SK-N-SH treated with all-trans-retinoic acid at 6 μM for 48 hours (cell line): ENCODE measurements at regions not wholly inside any gene's neighbourhood (a gene's known extent, or its start where the extent isn't known, plus 50 kb on each side); places are given as distances from the start of the nearest gene placed in this dataset.

Experiments used
- ATAC-seq: fragments of 200-7000 bp; cut with Tn5 transposase; 3 replicates; pipeline ENCODE4 v1.9.1; 2020; ENCODE audit warnings: mild to moderate bottlenecking, moderate library complexity
- ARNTL ChIP-seq: fragments of 450-650 bp; formaldehyde crosslinking; IDR thresholded peaks from 2 replicates; pipeline ENCODE4 v1.5.0; 2020; ENCODE audit warnings: low read depth, mild to moderate bottlenecking, moderate library complexity, borderline replicate concordance
- BACH2 ChIP-seq: fragments of 250-450 bp; sonication (Bioruptor Pico); IDR thresholded peaks from 2 replicates; pipeline ENCODE4 v1.9.0; 2021; ENCODE audit warnings: mild to moderate bottlenecking, borderline replicate concordance
- CREB5 ChIP-seq: fragments of 250-450 bp; sonication (Bioruptor Pico); IDR thresholded peaks from 2 replicates; pipeline ENCODE4 v1.5.1; 2020; ENCODE audit warnings: low read depth, mild to moderate bottlenecking, moderate library complexity
- CSDC2 ChIP-seq: fragments of 250-450 bp; sonication (Bioruptor Pico); IDR thresholded peaks from 2 replicates; pipeline ENCODE4 v1.5.0; 2020; ENCODE audit warnings: mild to moderate bottlenecking, moderate library complexity
- GLIS3 ChIP-seq: fragments of 250-450 bp; sonication (Bioruptor Pico); IDR thresholded peaks from 2 replicates; pipeline ENCODE4 v1.5.0; 2020; ENCODE audit warnings: mild to moderate bottlenecking, moderate library complexity
- ISL1 ChIP-seq: fragments of 250-450 bp; sonication (Bioruptor Pico); IDR thresholded peaks from 2 replicates; pipeline ENCODE4 v2.1.2; 2022; ENCODE audit warnings: mild to moderate bottlenecking, moderate library complexity
- OSR1 ChIP-seq: fragments of 250-450 bp; sonication (Bioruptor Pico); IDR thresholded peaks from 2 replicates; pipeline ENCODE4 v1.8.0; 2022; ENCODE audit warnings: moderate library complexity, mild to moderate bottlenecking, inconsistent platforms
- PPARA ChIP-seq: fragments of 250-450 bp; sonication (Bioruptor Pico); IDR thresholded peaks from 2 replicates; pipeline ENCODE4 v1.5.0; 2020; ENCODE audit warnings: mild to moderate bottlenecking, borderline replicate concordance
- RARB ChIP-seq: fragments of 250-450 bp; sonication (Bioruptor Pico); IDR thresholded peaks from 2 replicates; pipeline ENCODE4 v1.8.0; 2021; ENCODE audit warnings: mild to moderate bottlenecking, moderate library complexity
- SNAI2 ChIP-seq: fragments of 250-450 bp; sonication (Bioruptor Pico); IDR thresholded peaks from 2 replicates; pipeline ENCODE4 v1.5.0; 2020; ENCODE audit warnings: mild to moderate bottlenecking, moderate library complexity
- TOX ChIP-seq: fragments of 250-450 bp; sonication (Bioruptor Pico); IDR thresholded peaks from 2 replicates; pipeline ENCODE4 v1.8.0; 2021; ENCODE audit warnings: mild to moderate bottlenecking, moderate library complexity, borderline replicate concordance
- ZC3H10 ChIP-seq: fragments of 250-450 bp; sonication (Bioruptor Pico); IDR thresholded peaks from 2 replicates; pipeline ENCODE4 v1.5.1; 2021; ENCODE audit warnings: mild to moderate bottlenecking, moderate library complexity
- ZFP30 ChIP-seq: fragments of 450-650 bp; formaldehyde crosslinking; IDR thresholded peaks from 2 replicates; pipeline ENCODE4 v1.5.0; 2022; ENCODE audit warnings: mild to moderate bottlenecking, moderate library complexity
- ZNF565 ChIP-seq: fragments of 450-650 bp; formaldehyde crosslinking; conservative IDR thresholded peaks from 2 replicates; pipeline ENCODE4 v1.5.0; 2020; ENCODE audit warnings: low read depth, mild to moderate bottlenecking, moderate library complexity
- ZNF8 ChIP-seq: fragments of 450-650 bp; formaldehyde crosslinking; IDR thresholded peaks from 2 replicates; pipeline ENCODE4 v1.5.0; 2020; ENCODE audit warnings: mild to moderate bottlenecking, moderate library complexity
- TF ChIP-seq, protein P1 (sequence below): fragments of 250-450 bp; sonication (Bioruptor Pico); IDR thresholded peaks from 2 replicates; pipeline ENCODE4 v1.5.1; 2021; ENCODE audit warnings: mild to moderate bottlenecking, moderate library complexity
- TF ChIP-seq, protein P2 (sequence below): fragments of 250-450 bp; sonication (Bioruptor Pico); IDR thresholded peaks from 2 replicates; pipeline ENCODE4 v1.5.0; 2020; ENCODE audit warnings: mild to moderate bottlenecking, moderate library complexity
- TF ChIP-seq, protein P3 (sequence below): fragments of 250-450 bp; sonication (Bioruptor Pico); IDR thresholded peaks from 2 replicates; pipeline ENCODE4 v1.8.0; 2020; ENCODE audit warnings: mild to moderate bottlenecking, moderate library complexity, borderline replicate concordance

DNA sequence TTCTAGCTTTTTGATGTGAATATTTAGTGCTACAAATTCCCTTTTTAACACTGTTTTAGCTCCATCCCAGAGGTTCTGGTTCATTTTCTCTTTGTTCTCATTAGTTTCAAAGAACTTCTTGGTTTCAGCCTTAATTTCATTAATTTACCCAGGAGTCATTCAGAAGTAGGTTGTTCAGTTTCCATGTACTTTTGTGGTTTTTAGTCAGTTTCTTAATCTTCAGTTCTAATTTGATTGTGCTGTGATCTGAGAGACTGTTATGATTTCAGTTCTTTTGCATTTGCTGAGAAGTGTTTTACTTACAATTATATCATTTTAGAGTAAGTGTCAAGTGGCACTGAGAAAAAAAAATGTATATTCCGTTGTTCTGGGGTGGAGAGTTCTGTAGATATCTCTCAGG, 240.1 kb upstream of the RASA1 start:
- ATAC-seq: no peak
- TF ChIP-seq ISL1: no peak
- no peak for TF ChIP-seq CSDC2 (CRISPR knock-in tag)

- TF ChIP-seq ZC3H10 (CRISPR knock-in tag) (no peak), TOX (no peak), PPARA (CRISPR knock-in tag) (no peak), ZFP30 (CRISPR knock-in tag) (no peak)
- TF ChIP-seq, protein P1, sequence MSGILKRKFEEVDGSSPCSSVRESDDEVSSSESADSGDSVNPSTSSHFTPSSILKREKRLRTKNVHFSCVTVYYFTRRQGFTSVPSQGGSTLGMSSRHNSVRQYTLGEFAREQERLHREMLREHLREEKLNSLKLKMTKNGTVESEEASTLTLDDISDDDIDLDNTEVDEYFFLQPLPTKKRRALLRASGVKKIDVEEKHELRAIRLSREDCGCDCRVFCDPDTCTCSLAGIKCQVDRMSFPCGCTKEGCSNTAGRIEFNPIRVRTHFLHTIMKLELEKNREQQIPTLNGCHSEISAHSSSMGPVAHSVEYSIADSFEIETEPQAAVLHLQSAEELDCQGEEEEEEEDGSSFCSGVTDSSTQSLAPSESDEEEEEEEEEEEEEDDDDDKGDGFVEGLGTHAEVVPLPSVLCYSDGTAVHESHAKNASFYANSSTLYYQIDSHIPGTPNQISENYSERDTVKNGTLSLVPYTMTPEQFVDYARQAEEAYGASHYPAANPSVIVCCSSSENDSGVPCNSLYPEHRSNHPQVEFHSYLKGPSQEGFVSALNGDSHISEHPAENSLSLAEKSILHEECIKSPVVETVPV (CRISPR knock-in tag): no peak
- ATAC-seq: no peak; the same call in 2 of the 3 replicates
These were observed 237.7 kb upstream of the RASA1 start for GRCh38 chr5:87029951-87030350.

DNA sequence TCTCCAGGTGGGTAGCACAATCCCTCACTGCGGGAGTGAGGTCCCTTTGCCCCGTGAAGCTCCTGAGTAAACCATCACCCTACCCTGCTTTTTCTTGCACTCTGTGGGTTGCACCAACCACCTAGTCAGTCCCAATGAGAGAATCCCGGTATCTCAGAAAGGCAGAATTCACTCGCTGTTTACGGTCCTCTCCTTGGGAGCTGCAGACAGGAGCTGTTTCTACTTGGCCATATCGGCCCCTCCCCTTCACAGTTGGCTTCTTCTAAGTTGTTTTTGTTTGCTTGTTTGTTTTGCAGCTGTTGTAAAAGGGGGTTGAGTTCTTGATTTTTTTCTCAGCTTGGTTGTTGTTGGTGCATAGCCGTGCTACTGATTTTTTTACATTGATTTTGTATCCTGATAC, 237.0 kb upstream of the RASA1 start:
- ATAC-seq: no peak
- TF ChIP-seq ZNF8 (CRISPR knock-in tag): no peak
- TF ChIP-seq, protein P2, sequence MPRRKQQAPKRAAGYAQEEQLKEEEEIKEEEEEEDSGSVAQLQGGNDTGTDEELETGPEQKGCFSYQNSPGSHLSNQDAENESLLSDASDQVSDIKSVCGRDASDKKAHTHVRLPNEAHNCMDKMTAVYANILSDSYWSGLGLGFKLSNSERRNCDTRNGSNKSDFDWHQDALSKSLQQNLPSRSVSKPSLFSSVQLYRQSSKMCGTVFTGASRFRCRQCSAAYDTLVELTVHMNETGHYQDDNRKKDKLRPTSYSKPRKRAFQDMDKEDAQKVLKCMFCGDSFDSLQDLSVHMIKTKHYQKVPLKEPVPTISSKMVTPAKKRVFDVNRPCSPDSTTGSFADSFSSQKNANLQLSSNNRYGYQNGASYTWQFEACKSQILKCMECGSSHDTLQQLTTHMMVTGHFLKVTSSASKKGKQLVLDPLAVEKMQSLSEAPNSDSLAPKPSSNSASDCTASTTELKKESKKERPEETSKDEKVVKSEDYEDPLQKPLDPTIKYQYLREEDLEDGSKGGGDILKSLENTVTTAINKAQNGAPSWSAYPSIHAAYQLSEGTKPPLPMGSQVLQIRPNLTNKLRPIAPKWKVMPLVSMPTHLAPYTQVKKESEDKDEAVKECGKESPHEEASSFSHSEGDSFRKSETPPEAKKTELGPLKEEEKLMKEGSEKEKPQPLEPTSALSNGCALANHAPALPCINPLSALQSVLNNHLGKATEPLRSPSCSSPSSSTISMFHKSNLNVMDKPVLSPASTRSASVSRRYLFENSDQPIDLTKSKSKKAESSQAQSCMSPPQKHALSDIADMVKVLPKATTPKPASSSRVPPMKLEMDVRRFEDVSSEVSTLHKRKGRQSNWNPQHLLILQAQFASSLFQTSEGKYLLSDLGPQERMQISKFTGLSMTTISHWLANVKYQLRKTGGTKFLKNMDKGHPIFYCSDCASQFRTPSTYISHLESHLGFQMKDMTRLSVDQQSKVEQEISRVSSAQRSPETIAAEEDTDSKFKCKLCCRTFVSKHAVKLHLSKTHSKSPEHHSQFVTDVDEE (CRISPR knock-in tag): no peak

GRCh38 chr5:87034557-87034956, 233.1 kb upstream of the RASA1 start:
- ATAC-seq: no peak
- TF ChIP-seq PPARA (CRISPR knock-in tag) (no peak), ARNTL (CRISPR knock-in tag) (no peak), ZFP30 (CRISPR knock-in tag) (no peak), ZNF8 (CRISPR knock-in tag) (no peak), BACH2 (CRISPR knock-in tag) (no peak), ZNF565 (CRISPR knock-in tag) (no peak), GLIS3 (CRISPR knock-in tag) (no peak), TOX (no peak), RARB (CRISPR knock-in tag) (no peak), OSR1 (CRISPR knock-in tag) (no peak), SNAI2 (no peak), CREB5 (CRISPR knock-in tag) (no peak)
- TF ChIP-seq, protein P3, sequence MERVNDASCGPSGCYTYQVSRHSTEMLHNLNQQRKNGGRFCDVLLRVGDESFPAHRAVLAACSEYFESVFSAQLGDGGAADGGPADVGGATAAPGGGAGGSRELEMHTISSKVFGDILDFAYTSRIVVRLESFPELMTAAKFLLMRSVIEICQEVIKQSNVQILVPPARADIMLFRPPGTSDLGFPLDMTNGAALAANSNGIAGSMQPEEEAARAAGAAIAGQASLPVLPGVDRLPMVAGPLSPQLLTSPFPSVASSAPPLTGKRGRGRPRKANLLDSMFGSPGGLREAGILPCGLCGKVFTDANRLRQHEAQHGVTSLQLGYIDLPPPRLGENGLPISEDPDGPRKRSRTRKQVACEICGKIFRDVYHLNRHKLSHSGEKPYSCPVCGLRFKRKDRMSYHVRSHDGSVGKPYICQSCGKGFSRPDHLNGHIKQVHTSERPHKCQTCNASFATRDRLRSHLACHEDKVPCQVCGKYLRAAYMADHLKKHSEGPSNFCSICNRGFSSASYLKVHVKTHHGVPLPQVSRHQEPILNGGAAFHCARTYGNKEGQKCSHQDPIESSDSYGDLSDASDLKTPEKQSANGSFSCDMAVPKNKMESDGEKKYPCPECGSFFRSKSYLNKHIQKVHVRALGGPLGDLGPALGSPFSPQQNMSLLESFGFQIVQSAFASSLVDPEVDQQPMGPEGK: no peak

DNA sequence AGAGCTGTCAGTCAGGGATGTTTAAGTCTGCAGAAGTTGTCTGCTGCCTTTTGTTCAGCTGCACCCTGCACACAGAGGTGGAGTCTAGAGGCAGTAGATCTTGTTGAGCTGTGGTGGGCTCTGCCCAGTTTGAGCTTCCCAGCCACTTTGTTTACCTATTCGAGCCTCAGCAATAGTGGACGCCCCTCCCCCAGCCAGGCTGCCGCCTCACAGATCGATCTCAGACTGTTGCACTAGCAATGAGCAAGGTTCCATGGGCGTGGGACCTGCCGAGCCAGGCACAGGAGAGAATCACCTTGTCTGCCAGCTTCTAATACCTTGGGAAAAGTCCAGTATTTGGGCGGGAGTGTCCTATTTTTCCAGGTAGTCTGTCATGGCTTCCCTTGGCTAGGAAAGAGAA, 225.1 kb upstream of the RASA1 start:
- TF ChIP-seq, protein P3: no peak
- TF ChIP-seq ZNF565 (CRISPR knock-in tag) (no peak), ZFP30 (CRISPR knock-in tag) (no peak)
- no peak for ATAC-seq
